OCI-LY7 (cell line): ENCODE measurements at regions not wholly inside any gene's neighbourhood (a gene's known extent, or its start where the extent isn't known, plus 50 kb on each side); places are given as distances from the start of the nearest gene placed in this dataset.

Experiments used
- CTCF ChIP-seq: fragments of 200-600 bp; sonication (generic); conservative IDR thresholded peaks from 2 replicates; pipeline ENCODE4 v1.5.1; 2014; ENCODE audit warnings: mild to moderate bottlenecking, antibody characterized with exemption, low read length, moderate library complexity, mixed read lengths
- EZH2phosphoT487 ChIP-seq: fragments of 200-600 bp; sonication (generic); IDR thresholded peaks from 2 replicates; pipeline ENCODE4 v1.6.1; 2018; ENCODE audit warnings: low read depth, borderline replicate concordance, mild to moderate bottlenecking, mixed run types, antibody characterized with exemption, low read length, moderate library complexity, mixed read lengths

- TF ChIP-seq CTCF = no peak
- no peak for TF ChIP-seq EZH2phosphoT487
Observed at GRCh38 chrX:144275843-144276242, 392.0 kb downstream of the UBE2NL start.
